Skeletal muscle cell (primary cell): ENCODE measurements at regions not wholly inside any gene's neighbourhood (a gene's known extent, or its start where the extent isn't known, plus 50 kb on each side); places are given as distances from the start of the nearest gene placed in this dataset.
"Not testable (repeated sequence)": the region's sequence is repeated elsewhere in the genome, so short reads cannot be mapped to it uniquely, and the experiment has no call there.

ENCODE experiments used
- DNase-seq: peaks from one replicate; pipeline ENCODE4 v3.0.0-alpha.2; 2010; ENCODE audit warnings: low read depth
- H3K4me3 ChIP-seq: 2 replicates; pipeline ENCODE4 v1.5.1; 2011; ENCODE audit warnings: low read depth, mild to moderate bottlenecking, control low read depth, low read length, moderate library complexity

- not testable (repeated sequence) for H3K4me3 ChIP-seq, DNase-seq
Observed at GRCh38 chr20:30894707-30895353, 362.6 kb upstream of the DEFB115 start.

- not testable (repeated sequence) for DNase-seq, H3K4me3 ChIP-seq
Observed at GRCh38 chr20:30895354-30895711, 362.1 kb upstream of the DEFB115 start.

GRCh38 chr20:30899370-30900079 lies 357.9 kb upstream of the DEFB115 start:
- H3K4me3 ChIP-seq, DNase-seq: not testable (repeated sequence)

- DNase-seq, H3K4me3 ChIP-seq: not testable (repeated sequence)
Observed at GRCh38 chr20:30900080-30900719, 357.3 kb upstream of the DEFB115 start.

- H3K4me3 ChIP-seq, DNase-seq: not testable (repeated sequence)
Observed at GRCh38 chr20:30905231-30905630, 352.2 kb upstream of the DEFB115 start.

GRCh38 chr20:30910937-30911725 lies 346.3 kb upstream of the DEFB115 start:
- no peak for DNase-seq
- H3K4me3 ChIP-seq, result no peak overlapping the region

- not testable (repeated sequence) for DNase-seq
Observed at GRCh38 chr20:30911832-30912660, 345.4 kb upstream of the DEFB115 start.

GRCh38 chr20:30912661-30913026 lies 344.8 kb upstream of the DEFB115 start:
- not testable (repeated sequence) for H3K4me3 ChIP-seq, DNase-seq

More at GRCh38 chr20:30911832-30912660, 345.4 kb upstream of the DEFB115 start:
- peak overlapping the region; percentile 15 for H3K4me3 ChIP-seq

GRCh38 chr20:30916404-30916803 lies 341.1 kb upstream of the DEFB115 start:
- DNase-seq, H3K4me3 ChIP-seq: not testable (repeated sequence)

- DNase-seq, result no peak
Observed at GRCh38 chr20:30919514-30920188, 337.8 kb upstream of the DEFB115 start.

GRCh38 chr20:30921286-30922071 lies 336.0 kb upstream of the DEFB115 start:
- no peak overlapping the region for H3K4me3 ChIP-seq
- DNase-seq, result no peak

More at GRCh38 chr20:30919514-30920188, 337.8 kb upstream of the DEFB115 start:
- no peak overlapping the region for H3K4me3 ChIP-seq

- H3K4me3 ChIP-seq, result no peak overlapping the region
- DNase-seq, result no peak
Observed at GRCh38 chr20:30922129-30922528, 335.3 kb upstream of the DEFB115 start.

- H3K4me3 ChIP-seq, result no peak overlapping the region
- no peak for DNase-seq
Observed at GRCh38 chr20:30937790-30938189, 319.7 kb upstream of the DEFB115 start.

GRCh38 chr20:30949761-30950160 lies 307.7 kb upstream of the DEFB115 start:
- DNase-seq, result no peak
- no peak overlapping the region for H3K4me3 ChIP-seq

- not testable (repeated sequence) for DNase-seq, H3K4me3 ChIP-seq
Observed at GRCh38 chr20:30951088-30951487, 306.4 kb upstream of the DEFB115 start.

GRCh38 chr20:30956649-30957048 lies 300.8 kb upstream of the DEFB115 start:
- H3K4me3 ChIP-seq, DNase-seq: not testable (repeated sequence)

- H3K4me3 ChIP-seq, DNase-seq: not testable (repeated sequence)
Observed at GRCh38 chr20:30959208-30959607, 298.3 kb upstream of the DEFB115 start.

- H3K4me3 ChIP-seq, result no peak overlapping the region
- no peak for DNase-seq
Observed at GRCh38 chr20:30963591-30963990, 293.9 kb upstream of the DEFB115 start.
